Bronchial epithelial cell (primary cell): ENCODE measurements at regions not wholly inside any gene's neighbourhood (a gene's known extent, or its start where the extent isn't known, plus 50 kb on each side); places are given as distances from the start of the nearest gene placed in this dataset.

Source experiments
- DNase-seq: peaks from one replicate; pipeline ENCODE4 v3.0.0-alpha.2; 2010; ENCODE audit warnings: low read depth
- FAIRE-seq: peaks from 2 replicates; lab custom pipeline; 2011; peaks lifted over from hg19 to GRCh38; lab: Jason Lieb, UNC
- H3K27me3 ChIP-seq: 2 replicates; pipeline ENCODE4 v1.5.1; 2011; ENCODE audit warnings: low read length; ENCODE audit not compliant: control insufficient read depth, insufficient read depth
- H3K36me3 ChIP-seq: 2 replicates; pipeline ENCODE4 v1.5.1; 2011; ENCODE audit warnings: low read length; ENCODE audit not compliant: control insufficient read depth, insufficient read depth
- H3K4me3 ChIP-seq: 2 replicates; pipeline ENCODE4 v1.5.1; 2011; ENCODE audit warnings: mild to moderate bottlenecking, low read depth, low read length, control low read depth
- CTCF ChIP-seq: IDR thresholded peaks from 2 replicates; pipeline ENCODE4 v1.5.1; 2011; ENCODE audit warnings: mild to moderate bottlenecking, moderate library complexity, low read length, control low read depth, inconsistent platforms; ENCODE audit not compliant: insufficient read depth, severe bottlenecking

DNA sequence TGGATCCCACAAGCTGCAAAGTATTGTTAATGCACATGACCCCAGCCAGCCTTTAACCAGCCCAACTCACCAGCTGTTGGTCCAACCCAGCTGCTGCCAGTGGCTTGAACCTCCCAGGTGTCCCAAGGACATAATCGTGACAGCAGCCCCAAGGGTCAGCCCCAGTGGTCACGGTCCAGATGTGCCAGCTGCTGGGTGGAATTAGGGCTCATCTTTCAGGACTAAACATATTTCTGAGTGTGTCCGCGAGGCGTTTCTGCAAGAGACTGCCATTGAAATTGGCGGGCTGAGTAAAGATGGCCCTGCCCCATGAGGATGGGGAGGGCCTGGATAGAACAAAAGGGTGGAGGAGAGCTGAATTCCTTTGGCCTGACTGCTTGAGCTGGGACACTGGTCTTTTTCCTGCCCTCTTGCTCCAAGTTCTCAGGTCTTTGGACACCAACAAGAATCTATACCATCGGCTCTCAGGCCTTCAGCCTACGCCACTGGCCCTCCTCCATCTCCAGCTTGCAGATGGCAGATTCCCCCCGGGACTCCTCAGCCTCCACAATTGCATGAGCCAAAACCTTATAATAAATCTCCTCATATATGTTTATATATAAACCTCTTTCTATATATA lies 240.2 kb downstream of the MN1 start:
- H3K36me3 ChIP-seq, result no peaks in the 10 kb centered on the region
- no peak overlapping the region for H3K4me3 ChIP-seq
- no peak for TF ChIP-seq CTCF
- no peaks in the 10 kb centered on the region for H3K27me3 ChIP-seq
- no peak for DNase-seq
- no peak for FAIRE-seq

DNA sequence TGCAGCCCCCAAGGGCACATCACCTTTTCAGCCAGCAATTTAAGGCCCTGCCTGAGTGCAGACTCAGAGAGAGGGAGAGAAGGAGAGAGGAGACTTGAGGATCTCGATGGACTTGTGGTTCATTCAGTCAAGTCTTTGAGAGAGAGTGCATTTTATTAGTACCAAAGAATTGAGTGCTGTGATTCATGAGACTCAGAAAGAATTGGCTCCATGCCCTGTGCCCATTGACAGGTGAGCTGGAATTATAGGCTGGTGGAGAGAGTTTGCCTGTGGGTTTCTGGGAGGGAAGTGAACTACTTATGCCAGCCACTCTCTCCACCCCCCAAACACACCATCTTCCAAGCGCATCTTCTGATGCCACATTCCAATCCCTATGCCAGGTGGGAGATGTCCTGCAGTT lies 236.8 kb downstream of the MN1 start:
- FAIRE-seq (no peak), DNase-seq (peak; percentile 60)
- no peaks in the 10 kb centered on the region for H3K36me3 ChIP-seq
- TF ChIP-seq CTCF, result no peak
- no peaks in the 10 kb centered on the region for H3K27me3 ChIP-seq
- H3K4me3 ChIP-seq, result no peak overlapping the region

GRCh38 chr22:27566602-27567001 lies 235.0 kb downstream of the MN1 start:
- no peak for TF ChIP-seq CTCF
- DNase-seq (no peak), FAIRE-seq (peak; percentile 58)

DNA sequence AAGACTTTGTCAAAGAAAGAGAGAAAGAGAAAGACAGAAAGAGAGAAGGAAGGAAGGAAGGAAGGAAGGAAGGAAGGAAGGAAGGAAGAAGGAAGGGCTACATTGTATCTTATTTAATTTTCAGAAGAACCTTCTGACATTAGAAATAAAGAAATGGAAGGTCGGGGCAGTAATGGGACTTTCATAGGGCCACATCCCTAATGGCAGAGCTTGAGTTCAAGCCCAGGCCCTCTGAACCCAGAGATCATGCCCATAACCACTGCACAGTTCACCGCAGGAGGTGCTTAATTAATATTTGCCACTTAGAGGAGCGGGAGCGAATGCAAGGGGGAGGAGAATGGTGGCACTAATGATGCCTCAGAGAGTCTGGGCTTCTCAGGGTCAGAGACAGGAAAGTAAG lies 233.3 kb downstream of the MN1 start:
- FAIRE-seq (no peak), DNase-seq (no peak)
- no peaks in the 10 kb centered on the region for H3K36me3 ChIP-seq
- H3K27me3 ChIP-seq, result no peaks in the 10 kb centered on the region
- no peak overlapping the region for H3K4me3 ChIP-seq
- no peak for TF ChIP-seq CTCF

More at GRCh38 chr22:27566602-27567001, 235.0 kb downstream of the MN1 start:
- Histone ChIP-seq H3K36me3 (no peaks in the 10 kb centered on the region), H3K27me3 (no peaks in the 10 kb centered on the region), H3K4me3 (no peak overlapping the region)

DNA sequence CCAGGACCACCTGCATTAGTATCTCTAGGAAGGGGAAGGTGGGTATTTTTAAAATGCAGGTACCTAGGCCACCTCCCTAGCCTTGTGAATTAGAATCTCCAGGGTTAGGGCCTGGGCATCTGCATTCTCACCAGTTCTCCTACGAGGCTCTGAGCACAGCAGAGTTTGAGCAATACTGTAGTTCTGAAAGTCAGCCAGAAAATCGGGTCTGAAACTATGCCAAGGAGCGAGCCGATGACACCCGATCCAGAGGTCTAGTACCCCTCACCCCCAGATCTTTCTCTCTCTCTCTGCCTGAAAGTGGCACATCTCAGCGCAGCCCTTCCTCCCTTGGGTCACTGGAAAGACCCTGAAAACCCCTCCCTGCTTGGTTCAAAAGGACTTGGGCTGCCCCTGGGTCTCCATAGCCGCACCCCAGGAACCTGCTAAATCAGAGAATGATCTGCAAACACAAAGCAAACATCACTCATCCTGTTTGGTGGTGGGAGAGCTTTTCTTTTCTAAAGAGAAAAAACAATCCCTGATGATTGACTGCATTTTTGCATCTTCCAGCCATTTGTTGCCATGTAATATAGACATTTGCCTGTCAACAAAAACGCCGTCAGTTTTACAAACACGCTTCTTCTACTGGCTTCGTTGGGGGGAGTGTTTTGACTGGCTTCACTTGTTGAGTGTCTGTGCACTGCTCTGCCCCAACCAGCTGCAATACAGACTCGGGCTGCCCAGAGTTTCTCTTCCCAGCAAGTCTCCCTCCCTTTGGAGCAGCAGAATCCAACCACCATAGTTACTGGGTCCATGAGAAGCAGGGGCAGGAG lies 229.9 kb downstream of the MN1 start:
- no peaks in the 10 kb centered on the region for H3K27me3 ChIP-seq
- H3K4me3 ChIP-seq, result no peak overlapping the region
- peak; percentile 85 for FAIRE-seq
- no peak for DNase-seq
- H3K36me3 ChIP-seq, result no peaks in the 10 kb centered on the region
- TF ChIP-seq CTCF, result no peak

DNA sequence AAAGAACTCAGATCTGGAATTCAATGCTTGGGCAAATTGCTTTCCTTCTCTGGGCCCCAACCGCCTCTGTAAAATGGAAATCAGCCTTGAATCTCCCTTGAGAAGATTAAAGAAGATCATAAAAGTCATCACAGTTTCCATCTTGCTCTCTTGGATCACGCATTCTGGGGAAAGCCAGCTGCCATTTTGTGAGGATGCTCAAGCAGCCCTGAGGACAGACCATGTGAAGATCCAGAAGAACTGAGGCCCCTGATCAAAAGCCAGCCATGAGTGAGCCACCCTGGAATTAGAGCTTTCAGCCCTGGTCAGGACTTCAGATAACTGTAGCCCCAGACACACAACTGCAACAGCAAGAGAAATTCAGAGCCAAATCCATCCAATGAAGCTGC lies 229.3 kb downstream of the MN1 start:
- Histone ChIP-seq H3K4me3 (no peak overlapping the region), H3K27me3 (no peaks in the 10 kb centered on the region), H3K36me3 (no peaks in the 10 kb centered on the region)
- no peak for TF ChIP-seq CTCF
- FAIRE-seq (no peak), DNase-seq (no peak)
